ENCODE measurements at regions not wholly inside any gene's neighbourhood (a gene's known extent, or its start where the extent isn't known, plus 50 kb on each side); places are given as distances from the start of the nearest gene placed in this dataset.

DNA sequence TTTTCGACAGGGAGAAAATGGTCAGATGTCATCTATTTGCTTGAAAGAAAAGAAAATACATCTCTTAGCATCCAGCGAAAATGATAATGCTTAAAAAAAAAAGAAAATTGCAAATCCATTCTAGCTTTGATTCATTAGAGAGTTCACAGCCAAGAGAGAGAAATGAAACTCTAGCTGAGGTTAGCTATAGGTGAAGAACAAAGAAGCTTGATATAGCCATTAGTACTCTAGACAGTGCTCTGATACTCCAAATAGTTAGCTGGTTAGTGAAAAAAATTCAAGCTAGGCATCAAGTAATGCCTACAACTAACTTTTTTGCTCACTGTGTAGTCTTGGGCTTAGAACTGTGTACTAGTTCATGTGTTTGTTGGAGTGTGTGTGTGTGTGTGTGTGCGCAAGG, 721.6 kb upstream of the SOX9 start (continued):
- TF ChIP-seq, protein P1, sequence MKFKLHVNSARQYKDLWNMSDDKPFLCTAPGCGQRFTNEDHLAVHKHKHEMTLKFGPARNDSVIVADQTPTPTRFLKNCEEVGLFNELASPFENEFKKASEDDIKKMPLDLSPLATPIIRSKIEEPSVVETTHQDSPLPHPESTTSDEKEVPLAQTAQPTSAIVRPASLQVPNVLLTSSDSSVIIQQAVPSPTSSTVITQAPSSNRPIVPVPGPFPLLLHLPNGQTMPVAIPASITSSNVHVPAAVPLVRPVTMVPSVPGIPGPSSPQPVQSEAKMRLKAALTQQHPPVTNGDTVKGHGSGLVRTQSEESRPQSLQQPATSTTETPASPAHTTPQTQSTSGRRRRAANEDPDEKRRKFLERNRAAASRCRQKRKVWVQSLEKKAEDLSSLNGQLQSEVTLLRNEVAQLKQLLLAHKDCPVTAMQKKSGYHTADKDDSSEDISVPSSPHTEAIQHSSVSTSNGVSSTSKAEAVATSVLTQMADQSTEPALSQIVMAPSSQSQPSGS (CRISPR knock-in tag; IDR thresholded peaks at IDR 0.05; ENCODE audit: borderline replicate concordance, low read depth) = no peak
- TF ChIP-seq, protein P2, sequence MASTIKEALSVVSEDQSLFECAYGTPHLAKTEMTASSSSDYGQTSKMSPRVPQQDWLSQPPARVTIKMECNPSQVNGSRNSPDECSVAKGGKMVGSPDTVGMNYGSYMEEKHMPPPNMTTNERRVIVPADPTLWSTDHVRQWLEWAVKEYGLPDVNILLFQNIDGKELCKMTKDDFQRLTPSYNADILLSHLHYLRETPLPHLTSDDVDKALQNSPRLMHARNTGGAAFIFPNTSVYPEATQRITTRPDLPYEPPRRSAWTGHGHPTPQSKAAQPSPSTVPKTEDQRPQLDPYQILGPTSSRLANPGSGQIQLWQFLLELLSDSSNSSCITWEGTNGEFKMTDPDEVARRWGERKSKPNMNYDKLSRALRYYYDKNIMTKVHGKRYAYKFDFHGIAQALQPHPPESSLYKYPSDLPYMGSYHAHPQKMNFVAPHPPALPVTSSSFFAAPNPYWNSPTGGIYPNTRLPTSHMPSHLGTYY (CRISPR knock-in tag; IDR thresholded peaks at IDR 0.05) = no peak
- no peak for TF ChIP-seq OVOL2 (CRISPR knock-in tag; IDR thresholded peaks at IDR 0.05; ENCODE audit: borderline replicate concordance)

DNA sequence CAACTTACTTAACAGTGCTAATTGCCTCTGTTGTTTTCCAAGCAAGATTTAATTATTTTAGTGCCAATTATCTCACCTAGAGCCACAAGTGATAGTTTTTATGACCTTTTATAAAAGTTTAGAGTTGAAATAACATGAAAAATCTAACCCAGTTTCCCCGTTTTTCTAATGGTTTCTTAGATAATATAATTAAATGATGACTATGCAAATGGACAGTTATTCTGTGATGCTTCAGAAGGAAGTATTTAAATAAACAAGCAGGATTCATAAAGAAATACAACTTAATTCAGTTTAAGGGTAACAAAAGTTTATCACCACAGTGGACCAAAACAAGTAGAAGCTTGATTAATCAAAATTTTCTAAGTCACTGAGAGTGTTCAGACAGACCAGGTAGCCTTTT, 721.2 kb upstream of the SOX9 start:
- POLR2A ChIA-PET = no interaction called here
- DNase-seq (ENCODE audit: low spot score) = no peak
- Mint-ChIP-seq H3K27ac (no peak overlapping the region), H3K4me3 (no peak overlapping the region), H3K9me3 (peaks cover 4% of the 10 kb centered on the region; the same call in 1 of the 2 replicates), H3K27me3 (ENCODE audit: low read depth) (no peaks in the 10 kb centered on the region), H3K36me3 (no peaks in the 10 kb centered on the region), H3K4me1 (peaks cover 14% of the 10 kb centered on the region)
- TF ChIP-seq ZNF671 (CRISPR knock-in tag; IDR thresholded peaks at IDR 0.05) (no peak), EMX1 (CRISPR knock-in tag; IDR thresholded peaks at IDR 0.05) (no peak), FOXK1 (CRISPR knock-in tag; IDR thresholded peaks at IDR 0.05) (no peak), ZNF423 (CRISPR knock-in tag; IDR thresholded peaks at IDR 0.05) (no peak), ZNF317 (CRISPR knock-in tag; IDR thresholded peaks at IDR 0.05; ENCODE audit: borderline replicate concordance, low read depth) (no peak), NR1H2 (CRISPR knock-in tag; IDR thresholded peaks at IDR 0.05) (no peak), CREM (CRISPR knock-in tag; IDR thresholded peaks at IDR 0.05) (no peak), TEAD4 (CRISPR knock-in tag; IDR thresholded peaks at IDR 0.05) (no peak), SMAD4 (CRISPR knock-in tag; IDR thresholded peaks at IDR 0.05) (no peak)
- TF ChIP-seq, protein P3, sequence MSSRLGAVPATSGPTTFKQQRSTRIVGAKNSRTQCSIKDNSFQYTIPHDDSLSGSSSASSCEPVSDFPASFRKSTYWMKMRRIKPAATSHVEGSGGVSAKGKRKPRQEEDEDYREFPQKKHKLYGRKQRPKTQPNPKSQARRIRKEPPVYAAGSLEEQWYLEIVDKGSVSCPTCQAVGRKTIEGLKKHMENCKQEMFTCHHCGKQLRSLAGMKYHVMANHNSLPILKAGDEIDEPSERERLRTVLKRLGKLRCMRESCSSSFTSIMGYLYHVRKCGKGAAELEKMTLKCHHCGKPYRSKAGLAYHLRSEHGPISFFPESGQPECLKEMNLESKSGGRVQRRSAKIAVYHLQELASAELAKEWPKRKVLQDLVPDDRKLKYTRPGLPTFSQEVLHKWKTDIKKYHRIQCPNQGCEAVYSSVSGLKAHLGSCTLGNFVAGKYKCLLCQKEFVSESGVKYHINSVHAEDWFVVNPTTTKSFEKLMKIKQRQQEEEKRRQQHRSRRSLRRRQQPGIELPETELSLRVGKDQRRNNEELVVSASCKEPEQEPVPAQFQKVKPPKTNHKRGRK (CRISPR knock-in tag; IDR thresholded peaks at IDR 0.05; ENCODE audit: borderline replicate concordance) = no peak
- TF ChIP-seq, protein P4, sequence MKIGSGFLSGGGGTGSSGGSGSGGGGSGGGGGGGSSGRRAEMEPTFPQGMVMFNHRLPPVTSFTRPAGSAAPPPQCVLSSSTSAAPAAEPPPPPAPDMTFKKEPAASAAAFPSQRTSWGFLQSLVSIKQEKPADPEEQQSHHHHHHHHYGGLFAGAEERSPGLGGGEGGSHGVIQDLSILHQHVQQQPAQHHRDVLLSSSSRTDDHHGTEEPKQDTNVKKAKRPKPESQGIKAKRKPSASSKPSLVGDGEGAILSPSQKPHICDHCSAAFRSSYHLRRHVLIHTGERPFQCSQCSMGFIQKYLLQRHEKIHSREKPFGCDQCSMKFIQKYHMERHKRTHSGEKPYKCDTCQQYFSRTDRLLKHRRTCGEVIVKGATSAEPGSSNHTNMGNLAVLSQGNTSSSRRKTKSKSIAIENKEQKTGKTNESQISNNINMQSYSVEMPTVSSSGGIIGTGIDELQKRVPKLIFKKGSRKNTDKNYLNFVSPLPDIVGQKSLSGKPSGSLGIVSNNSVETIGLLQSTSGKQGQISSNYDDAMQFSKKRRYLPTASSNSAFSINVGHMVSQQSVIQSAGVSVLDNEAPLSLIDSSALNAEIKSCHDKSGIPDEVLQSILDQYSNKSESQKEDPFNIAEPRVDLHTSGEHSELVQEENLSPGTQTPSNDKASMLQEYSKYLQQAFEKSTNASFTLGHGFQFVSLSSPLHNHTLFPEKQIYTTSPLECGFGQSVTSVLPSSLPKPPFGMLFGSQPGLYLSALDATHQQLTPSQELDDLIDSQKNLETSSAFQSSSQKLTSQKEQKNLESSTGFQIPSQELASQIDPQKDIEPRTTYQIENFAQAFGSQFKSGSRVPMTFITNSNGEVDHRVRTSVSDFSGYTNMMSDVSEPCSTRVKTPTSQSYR (CRISPR knock-in tag; IDR thresholded peaks at IDR 0.05) = no peak
- CTCF ChIA-PET = interaction anchor here (0.7 kb wide), 1 partner anchor 74 kb away, joined by 3 read pairs; no protein-coding TSS in a partner anchor
- ATAC-seq = no peak

DNA sequence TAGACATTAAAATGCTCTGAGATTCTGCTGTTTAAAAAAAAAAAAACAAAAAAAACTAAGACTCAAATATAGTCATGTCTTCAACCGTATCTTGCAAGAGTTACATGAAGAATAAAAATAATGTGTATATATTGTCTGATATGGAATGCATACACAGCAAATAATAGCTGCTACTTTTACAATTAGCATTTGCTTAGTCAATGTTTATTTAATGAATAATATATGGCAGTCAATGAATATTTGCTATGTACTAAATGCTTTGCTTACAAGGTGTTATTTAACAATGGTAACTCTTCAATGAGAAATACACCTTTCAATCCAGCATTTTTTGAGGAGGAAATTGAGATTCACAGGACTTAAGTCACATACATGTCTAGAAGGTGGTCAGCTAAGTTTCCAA, 718.8 kb upstream of the SOX9 start:
- ATAC-seq = no peak
- Mint-ChIP-seq H3K27ac (no peak overlapping the region), H3K4me3 (no peak overlapping the region), H3K27me3 (ENCODE audit: low read depth) (no peaks in the 10 kb centered on the region), H3K36me3 (no peaks in the 10 kb centered on the region), H3K9me3 (no peaks in the 10 kb centered on the region), H3K4me1 (peaks cover 14% of the 10 kb centered on the region)
- no peak for DNase-seq (ENCODE audit: low spot score)
- CTCF ChIA-PET = no interaction called here
- POLR2A ChIA-PET = no interaction called here
- no peak for TF ChIP-seq OVOL2 (CRISPR knock-in tag; IDR thresholded peaks at IDR 0.05; ENCODE audit: borderline replicate concordance)
- TF ChIP-seq ZNF121 (CRISPR knock-in tag; IDR thresholded peaks at IDR 0.05) = no peak
- TF ChIP-seq, protein P5, sequence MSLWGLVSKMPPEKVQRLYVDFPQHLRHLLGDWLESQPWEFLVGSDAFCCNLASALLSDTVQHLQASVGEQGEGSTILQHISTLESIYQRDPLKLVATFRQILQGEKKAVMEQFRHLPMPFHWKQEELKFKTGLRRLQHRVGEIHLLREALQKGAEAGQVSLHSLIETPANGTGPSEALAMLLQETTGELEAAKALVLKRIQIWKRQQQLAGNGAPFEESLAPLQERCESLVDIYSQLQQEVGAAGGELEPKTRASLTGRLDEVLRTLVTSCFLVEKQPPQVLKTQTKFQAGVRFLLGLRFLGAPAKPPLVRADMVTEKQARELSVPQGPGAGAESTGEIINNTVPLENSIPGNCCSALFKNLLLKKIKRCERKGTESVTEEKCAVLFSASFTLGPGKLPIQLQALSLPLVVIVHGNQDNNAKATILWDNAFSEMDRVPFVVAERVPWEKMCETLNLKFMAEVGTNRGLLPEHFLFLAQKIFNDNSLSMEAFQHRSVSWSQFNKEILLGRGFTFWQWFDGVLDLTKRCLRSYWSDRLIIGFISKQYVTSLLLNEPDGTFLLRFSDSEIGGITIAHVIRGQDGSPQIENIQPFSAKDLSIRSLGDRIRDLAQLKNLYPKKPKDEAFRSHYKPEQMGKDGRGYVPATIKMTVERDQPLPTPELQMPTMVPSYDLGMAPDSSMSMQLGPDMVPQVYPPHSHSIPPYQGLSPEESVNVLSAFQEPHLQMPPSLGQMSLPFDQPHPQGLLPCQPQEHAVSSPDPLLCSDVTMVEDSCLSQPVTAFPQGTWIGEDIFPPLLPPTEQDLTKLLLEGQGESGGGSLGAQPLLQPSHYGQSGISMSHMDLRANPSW (CRISPR knock-in tag; conservative IDR thresholded peaks at IDR 0.05; ENCODE audit: low read depth) = no peak
- TF ChIP-seq ZNF317 (CRISPR knock-in tag; IDR thresholded peaks at IDR 0.05; ENCODE audit: borderline replicate concordance, low read depth) = no peak
- TF ChIP-seq, protein P6, sequence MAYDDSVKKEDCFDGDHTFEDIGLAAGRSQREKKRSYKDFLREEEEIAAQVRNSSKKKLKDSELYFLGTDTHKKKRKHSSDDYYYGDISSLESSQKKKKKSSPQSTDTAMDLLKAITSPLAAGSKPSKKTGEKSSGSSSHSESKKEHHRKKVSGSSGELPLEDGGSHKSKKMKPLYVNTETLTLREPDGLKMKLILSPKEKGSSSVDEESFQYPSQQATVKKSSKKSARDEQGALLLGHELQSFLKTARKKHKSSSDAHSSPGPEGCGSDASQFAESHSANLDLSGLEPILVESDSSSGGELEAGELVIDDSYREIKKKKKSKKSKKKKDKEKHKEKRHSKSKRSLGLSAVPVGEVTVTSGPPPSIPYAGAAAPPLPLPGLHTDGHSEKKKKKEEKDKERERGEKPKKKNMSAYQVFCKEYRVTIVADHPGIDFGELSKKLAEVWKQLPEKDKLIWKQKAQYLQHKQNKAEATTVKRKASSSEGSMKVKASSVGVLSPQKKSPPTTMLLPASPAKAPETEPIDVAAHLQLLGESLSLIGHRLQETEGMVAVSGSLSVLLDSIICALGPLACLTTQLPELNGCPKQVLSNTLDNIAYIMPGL (CRISPR knock-in tag; IDR thresholded peaks at IDR 0.05) = no peak
- TF ChIP-seq, protein P2 (CRISPR knock-in tag; IDR thresholded peaks at IDR 0.05) = no peak
- TF ChIP-seq, protein P7, sequence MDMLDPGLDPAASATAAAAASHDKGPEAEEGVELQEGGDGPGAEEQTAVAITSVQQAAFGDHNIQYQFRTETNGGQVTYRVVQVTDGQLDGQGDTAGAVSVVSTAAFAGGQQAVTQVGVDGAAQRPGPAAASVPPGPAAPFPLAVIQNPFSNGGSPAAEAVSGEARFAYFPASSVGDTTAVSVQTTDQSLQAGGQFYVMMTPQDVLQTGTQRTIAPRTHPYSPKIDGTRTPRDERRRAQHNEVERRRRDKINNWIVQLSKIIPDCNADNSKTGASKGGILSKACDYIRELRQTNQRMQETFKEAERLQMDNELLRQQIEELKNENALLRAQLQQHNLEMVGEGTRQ (CRISPR knock-in tag; IDR thresholded peaks at IDR 0.05) = no peak
